GM23338 (cell line): ENCODE measurements at regions not wholly inside any gene's neighbourhood (a gene's known extent, or its start where the extent isn't known, plus 50 kb on each side); places are given as distances from the start of the nearest gene placed in this dataset.
A peak's percentile ranks its signal among the peaks of the same experiment; 100 is the strongest.

Source experiments
- ATAC-seq: fragments of 200-7000 bp; cut with Tn5 transposase; 3 replicates; pipeline ENCODE4 v1.9.1; 2020
- DNase-seq: peaks from one replicate; pipeline ENCODE4 v3.0.0-alpha.2; 2015; ENCODE audit warnings: low spot score
- H2AFZ ChIP-seq: fragments of 200-600 bp; sonication (generic); 2 replicates; pipeline ENCODE4 v1.8.0; 2016; ENCODE audit warnings: antibody characterized with exemption, mild to moderate bottlenecking, moderate library complexity
- H3F3A ChIP-seq: fragments of 200-600 bp; sonication (generic); replicated peaks from 2 replicates; pipeline ENCODE4 v1.8.0; 2017; ENCODE audit warnings: antibody characterized with exemption, mixed run types, low read depth
- H3K27ac ChIP-seq: fragments of 200-600 bp; sonication (generic); 2 replicates; pipeline ENCODE4 v1.6.1; 2016; ENCODE audit warnings: low read depth
- H3K27me3 ChIP-seq: fragments of 200-600 bp; sonication (generic); 2 replicates; pipeline ENCODE4 v1.8.0; 2016; ENCODE audit warnings: mild to moderate bottlenecking, mixed run types, moderate library complexity; ENCODE audit not compliant: insufficient read depth
- H3K36me3 ChIP-seq: fragments of 200-600 bp; sonication (generic); 2 replicates; pipeline ENCODE4 v1.8.0; 2016; ENCODE audit warnings: mild to moderate bottlenecking; ENCODE audit not compliant: insufficient read depth
- H3K4me1 ChIP-seq: fragments of 200-600 bp; sonication (generic); 2 replicates; pipeline ENCODE4 v1.8.0; 2016; ENCODE audit warnings: mild to moderate bottlenecking, moderate library complexity; ENCODE audit not compliant: insufficient read depth
- H3K4me2 ChIP-seq: fragments of 200-600 bp; sonication (generic); 2 replicates; pipeline ENCODE4 v1.7.1; 2017; ENCODE audit warnings: mixed run types
- H3K4me3 ChIP-seq: fragments of 200-600 bp; sonication (generic); 2 replicates; pipeline ENCODE4 v1.6.1; 2016; ENCODE audit warnings: mixed run types
- H3K79me2 ChIP-seq: fragments of 200-600 bp; sonication (generic); replicated peaks from 2 replicates; pipeline ENCODE4 v1.8.0; 2017; ENCODE audit warnings: mild to moderate bottlenecking; ENCODE audit not compliant: insufficient read depth
- H3K9me2 ChIP-seq: fragments of 200-600 bp; sonication (generic); 2 replicates; pipeline ENCODE4 v1.8.0; 2017; ENCODE audit not compliant: insufficient read depth
- H4K20me1 ChIP-seq: fragments of 200-600 bp; sonication (generic); replicated peaks from 2 replicates; pipeline ENCODE4 v1.8.0; 2017; ENCODE audit warnings: mild to moderate bottlenecking; ENCODE audit not compliant: insufficient read depth
- H3K27ac Mint-ChIP-seq: 2 replicates; pipeline ENCODE4 v1.8.0; 2020; ENCODE audit warnings: inconsistent platforms, mild to moderate bottlenecking, moderate library complexity, mixed read lengths
- H3K27me3 Mint-ChIP-seq: 3 replicates; pipeline ENCODE4 v1.8.0; 2022; ENCODE audit warnings: low read depth, mild to moderate bottlenecking, moderate library complexity, mixed read lengths, inconsistent platforms; ENCODE audit not compliant: insufficient read depth, poor library complexity
- H3K36me3 Mint-ChIP-seq: 3 replicates; pipeline ENCODE4 v1.8.0; 2021; ENCODE audit warnings: low read depth, mild to moderate bottlenecking, inconsistent platforms, moderate library complexity, mixed read lengths
- H3K4me1 Mint-ChIP-seq: 3 replicates; pipeline ENCODE4 v1.8.0; 2020; ENCODE audit warnings: mild to moderate bottlenecking, inconsistent platforms, mixed read lengths
- H3K4me3 Mint-ChIP-seq: 3 replicates; pipeline ENCODE4 v1.8.0; 2021; ENCODE audit warnings: moderate library complexity, mild to moderate bottlenecking, inconsistent platforms, mixed read lengths
- H3K9me3 Mint-ChIP-seq: 3 replicates; pipeline ENCODE4 v1.8.0; 2020; ENCODE audit warnings: moderate library complexity, mild to moderate bottlenecking, inconsistent platforms, mixed read lengths
- CREB1 ChIP-seq: fragments of 250-450 bp; sonication (Bioruptor Pico); IDR thresholded peaks from 2 replicates; pipeline ENCODE4 v1.5.0; 2020; ENCODE audit warnings: low read depth, mild to moderate bottlenecking, moderate library complexity
- CTCF ChIP-seq, 2 experiments: fragments of 200-600 bp in 1 of 2; sonication (generic) in 1 of 2; conservative IDR thresholded peaks; 2 replicates each; pipeline versions ENCODE4 v1.5.1 to v1.6.1; 2016 to 2017; ENCODE audit warnings: antibody characterized with exemption in 2 of 2, low read depth in 2 of 2, mild to moderate bottlenecking in 2 of 2, moderate library complexity in 1 of 2
- NANOG ChIP-seq: IDR thresholded peaks from 2 replicates; pipeline ENCODE4 v1.6.1; 2016; ENCODE audit warnings: antibody characterized with exemption, borderline replicate concordance
- REST ChIP-seq: IDR thresholded peaks from one replicate; pipeline ENCODE4 v1.6.1; 2018; ENCODE audit warnings: antibody characterized with exemption; ENCODE audit not compliant: unreplicated experiment
- ZNF114 ChIP-seq: fragments of 250-450 bp; sonication (Bioruptor Pico); IDR thresholded peaks from 2 replicates; pipeline ENCODE4 v1.5.0; 2020; ENCODE audit warnings: mild to moderate bottlenecking, moderate library complexity
- ZNF462 ChIP-seq: fragments of 250-450 bp; sonication (Bioruptor Pico); IDR thresholded peaks from 2 replicates; pipeline ENCODE4 v1.5.0; 2020; ENCODE audit warnings: mild to moderate bottlenecking, moderate library complexity

GRCh38 chr3:81352867-81353266, 408.6 kb downstream of the GBE1 start:
- Mint-ChIP-seq H3K4me3 (no peak overlapping the region), H3K27me3 (peaks cover 3% of the 10 kb centered on the region), H3K4me1 (no peaks in the 10 kb centered on the region), H3K27ac (no peak overlapping the region), H3K36me3 (peaks cover 7% of the 10 kb centered on the region), H3K9me3 (peaks cover 8% of the 10 kb centered on the region)
- Histone ChIP-seq H3K36me3 (no peaks in the 10 kb centered on the region), H4K20me1 (no peaks in the 10 kb centered on the region), H3K9me2 (no peaks in the 10 kb centered on the region), H3K4me3 (no peak overlapping the region), H3F3A (no peaks in the 10 kb centered on the region), H3K4me1 (no peaks in the 10 kb centered on the region), H3K27ac (no peak overlapping the region), H3K79me2 (no peaks in the 10 kb centered on the region), H3K27me3 (no peaks in the 10 kb centered on the region), H3K4me2 (no peak overlapping the region), H2AFZ (0 out of 2 replicates have a peak overlapping the region, but pooled peaks have one; percentile 2)
- peak; percentile 64 for DNase-seq
- TF ChIP-seq CTCF (conservative IDR thresholded peaks at IDR 0.05; ENCODE audit: low read depth in 2 of 2) (peak; percentile 46 to 67), ZNF462 (CRISPR knock-in tag) (0 out of 2 replicates have a peak, but pooled peaks have one; percentile 24), REST (no peak), ZNF114 (no peak), CREB1 (CRISPR knock-in tag) (peak; percentile 73), NANOG (no peak)
- ATAC-seq = peak; percentile 76
